IMR-90 (cell line): ENCODE measurements at regions not wholly inside any gene's neighbourhood (a gene's known extent, or its start where the extent isn't known, plus 50 kb on each side); places are given as distances from the start of the nearest gene placed in this dataset.

Experiments
- ELK1 ChIP-seq: fragments of 150-350 bp; IDR thresholded peaks from 2 replicates; pipeline ENCODE4 v1.6.1; 2016; ENCODE audit warnings: low read depth, mild to moderate bottlenecking, low read length, moderate library complexity, borderline replicate concordance
- FOS ChIP-seq: fragments of 150-350 bp; IDR thresholded peaks from 2 replicates; pipeline ENCODE4 v1.6.1; 2016; ENCODE audit warnings: low read depth, low read length
- MAFK ChIP-seq: IDR thresholded peaks from 2 replicates; pipeline ENCODE4 v1.6.1; 2012; ENCODE audit warnings: low read depth, low read length, improper control_type of control experiment
- MAZ ChIP-seq: IDR thresholded peaks from 2 replicates; pipeline ENCODE4 v1.6.1; 2012; ENCODE audit warnings: low read depth, mild to moderate bottlenecking, low read length, improper control_type of control experiment, moderate library complexity, borderline replicate concordance
- MXI1 ChIP-seq: IDR thresholded peaks from 2 replicates; pipeline ENCODE4 v1.6.1; 2012; ENCODE audit warnings: low read depth, mild to moderate bottlenecking, low read length, moderate library complexity, borderline replicate concordance
- NFE2L2 ChIP-seq: fragments of 150-350 bp; IDR thresholded peaks from 2 replicates; pipeline ENCODE4 v1.6.1; 2016; ENCODE audit warnings: low read depth, mild to moderate bottlenecking, low read length
- POLR2A ChIP-seq: IDR thresholded peaks from 2 replicates; pipeline ENCODE4 v1.6.1; 2012; ENCODE audit warnings: mild to moderate bottlenecking, low read depth, low read length
- RAD21 ChIP-seq: IDR thresholded peaks from 2 replicates; pipeline ENCODE4 v1.6.1; 2012; ENCODE audit warnings: low read length, improper control_type of control experiment
- RCOR1 ChIP-seq: IDR thresholded peaks from 2 replicates; pipeline ENCODE4 v1.6.1; 2012; ENCODE audit warnings: mild to moderate bottlenecking, low read length, improper control_type of control experiment; ENCODE audit not compliant: insufficient replicate concordance
- SMC3 ChIP-seq: fragments of 150-350 bp; IDR thresholded peaks from 2 replicates; pipeline ENCODE4 v1.6.1; 2016; ENCODE audit warnings: low read depth, mild to moderate bottlenecking, antibody characterized with exemption, low read length, moderate library complexity
- USF2 ChIP-seq: fragments of 150-350 bp; IDR thresholded peaks from 2 replicates; pipeline ENCODE4 v1.6.1; 2017; ENCODE audit warnings: mild to moderate bottlenecking, antibody characterized with exemption, low read length, low read depth
- TF ChIP-seq, protein P1 (sequence below): conservative IDR thresholded peaks from 2 replicates; pipeline ENCODE4 v1.5.1; 2012; ENCODE audit warnings: mild to moderate bottlenecking, low read depth, low read length, improper control_type of control experiment

GRCh38 chr3:162738784-162739183, 1242.2 kb downstream of the OTOL1 start:
- TF ChIP-seq, protein P1, sequence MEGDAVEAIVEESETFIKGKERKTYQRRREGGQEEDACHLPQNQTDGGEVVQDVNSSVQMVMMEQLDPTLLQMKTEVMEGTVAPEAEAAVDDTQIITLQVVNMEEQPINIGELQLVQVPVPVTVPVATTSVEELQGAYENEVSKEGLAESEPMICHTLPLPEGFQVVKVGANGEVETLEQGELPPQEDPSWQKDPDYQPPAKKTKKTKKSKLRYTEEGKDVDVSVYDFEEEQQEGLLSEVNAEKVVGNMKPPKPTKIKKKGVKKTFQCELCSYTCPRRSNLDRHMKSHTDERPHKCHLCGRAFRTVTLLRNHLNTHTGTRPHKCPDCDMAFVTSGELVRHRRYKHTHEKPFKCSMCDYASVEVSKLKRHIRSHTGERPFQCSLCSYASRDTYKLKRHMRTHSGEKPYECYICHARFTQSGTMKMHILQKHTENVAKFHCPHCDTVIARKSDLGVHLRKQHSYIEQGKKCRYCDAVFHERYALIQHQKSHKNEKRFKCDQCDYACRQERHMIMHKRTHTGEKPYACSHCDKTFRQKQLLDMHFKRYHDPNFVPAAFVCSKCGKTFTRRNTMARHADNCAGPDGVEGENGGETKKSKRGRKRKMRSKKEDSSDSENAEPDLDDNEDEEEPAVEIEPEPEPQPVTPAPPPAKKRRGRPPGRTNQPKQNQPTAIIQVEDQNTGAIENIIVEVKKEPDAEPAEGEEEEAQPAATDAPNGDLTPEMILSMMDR: no peak
- TF ChIP-seq ELK1 (no peak), SMC3 (no peak), MAFK (no peak), MAZ (no peak), USF2 (no peak), MXI1 (no peak), RAD21 (no peak), NFE2L2 (no peak), POLR2A (no peak), FOS (no peak), RCOR1 (no peak)
